HG03442 (cell line): ENCODE measurements at regions not wholly inside any gene's neighbourhood (a gene's known extent, or its start where the extent isn't known, plus 50 kb on each side); places are given as distances from the start of the nearest gene placed in this dataset.

Experiments used
- ATAC-seq: cut with Tn5 transposase; IDR thresholded peaks from one replicate; pipeline ENCODE4 v1.9.1; 2021; ENCODE audit warnings: mild to moderate bottlenecking, moderate library complexity; ENCODE audit not compliant: unreplicated experiment

GRCh38 chr5:81856948-81857928 lies 106.3 kb upstream of the SSBP2 start:
- ATAC-seq, result no peak

GRCh38 chr5:81855591-81855990 lies 104.7 kb upstream of the SSBP2 start:
- no peak for ATAC-seq

GRCh38 chr5:81854915-81855314 lies 104.0 kb upstream of the SSBP2 start:
- no peak for ATAC-seq

- no peak for ATAC-seq
Measured at GRCh38 chr5:81854485-81854884, 103.6 kb upstream of the SSBP2 start.

- ATAC-seq, result no peak
Measured at GRCh38 chr5:81853030-81853357, 102.1 kb upstream of the SSBP2 start.

- ATAC-seq, result no peak
Measured at GRCh38 chr5:81852291-81853029, 101.6 kb upstream of the SSBP2 start.

GRCh38 chr5:81851481-81852178 lies 100.7 kb upstream of the SSBP2 start:
- ATAC-seq, result peak; percentile 75

GRCh38 chr5:81850501-81851357 lies 99.8 kb upstream of the SSBP2 start:
- ATAC-seq, result no peak

- ATAC-seq, result no peak
Measured at GRCh38 chr5:81849770-81850367, 99.0 kb upstream of the SSBP2 start.

GRCh38 chr5:81848362-81848880 lies 97.5 kb upstream of the SSBP2 start:
- ATAC-seq, result no peak

GRCh38 chr5:81846301-81846700 lies 95.4 kb upstream of the SSBP2 start:
- ATAC-seq, result no peak

- ATAC-seq, result no peak
Measured at GRCh38 chr5:81843845-81844244, 92.9 kb upstream of the SSBP2 start.

GRCh38 chr5:81842795-81843398 lies 92.0 kb upstream of the SSBP2 start:
- ATAC-seq, result no peak

- ATAC-seq, result no peak
Measured at GRCh38 chr5:81839034-81839433, 88.1 kb upstream of the SSBP2 start.

GRCh38 chr5:81838307-81838906 lies 87.5 kb upstream of the SSBP2 start:
- peak; percentile 74 for ATAC-seq

GRCh38 chr5:81837667-81838306 lies 86.9 kb upstream of the SSBP2 start:
- no peak for ATAC-seq

- no peak for ATAC-seq
Measured at GRCh38 chr5:81835814-81836367, 85.0 kb upstream of the SSBP2 start.

GRCh38 chr5:81834021-81834660 lies 83.2 kb upstream of the SSBP2 start:
- ATAC-seq, result no peak
